ENCODE measurements at regions not wholly inside any gene's neighbourhood (a gene's known extent, or its start where the extent isn't known, plus 50 kb on each side); places are given as distances from the start of the nearest gene placed in this dataset.

- no peak for DNase-seq
- Histone ChIP-seq H3K4me1 (ENCODE audit: low read depth) (no peaks in the 10 kb centered on the region), H3K9me3 (no peaks in the 10 kb centered on the region), H3K36me3 (ENCODE audit: low read depth) (no peaks in the 10 kb centered on the region), H3K4me3 (no peak overlapping the region)
- intact Hi-C loops (cut with DNase I, micrococcal nuclease): no loop called here
- no peak for TF ChIP-seq CTCF (IDR thresholded peaks at IDR 0.05)
- ATAC-seq: no peak
These were observed 136.5 kb upstream of the KCNK1 start for GRCh38 chr1:233477359-233477758.

- ATAC-seq: no peak
- DNase-seq: no peak
- no peaks in the 10 kb centered on the region for H3K36me3 ChIP-seq (ENCODE audit: low read depth)
- no peaks in the 10 kb centered on the region for H3K9me3 ChIP-seq
- H3K4me1 ChIP-seq (ENCODE audit: low read depth): no peaks in the 10 kb centered on the region
- H3K4me3 ChIP-seq: no peak overlapping the region
- intact Hi-C loops (cut with DNase I, micrococcal nuclease): no loop called here
- no peak for TF ChIP-seq CTCF (IDR thresholded peaks at IDR 0.05)
These were observed 135.3 kb upstream of the KCNK1 start for GRCh38 chr1:233478611-233479010.

GRCh38 chr1:233479110-233479890, 134.6 kb upstream of the KCNK1 start:
- no peak for TF ChIP-seq CTCF (IDR thresholded peaks at IDR 0.05)
- H3K4me3 ChIP-seq: no peak overlapping the region
- H3K36me3 ChIP-seq (ENCODE audit: low read depth): no peaks in the 10 kb centered on the region
- DNase-seq: no peak
- intact Hi-C loops (cut with DNase I, micrococcal nuclease): no loop called here
- H3K4me1 ChIP-seq (ENCODE audit: low read depth): no peaks in the 10 kb centered on the region
- H3K9me3 ChIP-seq: no peaks in the 10 kb centered on the region
- ATAC-seq: no peak

GRCh38 chr1:233480198-233480597, 133.7 kb upstream of the KCNK1 start:
- no peak for TF ChIP-seq CTCF (IDR thresholded peaks at IDR 0.05)
- Histone ChIP-seq H3K9me3 (no peaks in the 10 kb centered on the region), H3K4me1 (ENCODE audit: low read depth) (no peaks in the 10 kb centered on the region), H3K4me3 (no peak overlapping the region), H3K36me3 (ENCODE audit: low read depth) (no peaks in the 10 kb centered on the region)
- DNase-seq: no peak
- ATAC-seq: no peak
- intact Hi-C loops (cut with DNase I, micrococcal nuclease): no loop called here

- intact Hi-C loops (cut with DNase I, micrococcal nuclease): no loop called here
- no peak for ATAC-seq
These were observed 131.5 kb upstream of the KCNK1 start for GRCh38 chr1:233482388-233482787.

More at GRCh38 chr1:233482388-233482787, 131.5 kb upstream of the KCNK1 start:
- no peaks in the 10 kb centered on the region for H3K36me3 ChIP-seq (ENCODE audit: low read depth)
- TF ChIP-seq CTCF (IDR thresholded peaks at IDR 0.05): no peak
- DNase-seq: no peak
- no peaks in the 10 kb centered on the region for H3K9me3 ChIP-seq
- no peak overlapping the region for H3K4me3 ChIP-seq
- no peaks in the 10 kb centered on the region for H3K4me1 ChIP-seq (ENCODE audit: low read depth)
